COLO668 (cell line): ENCODE measurements at regions not wholly inside any gene's neighbourhood (a gene's known extent, or its start where the extent isn't known, plus 50 kb on each side); places are given as distances from the start of the nearest gene placed in this dataset.

Experiments
- DNase-seq: peaks from one replicate; lab custom pipeline; 2025; ENCODE audit not compliant: unreplicated experiment; lab: John Stamatoyannopoulos, UW

GRCh38 chr15:69806287-69806915, 291.3 kb downstream of the TLE3 start:
- no peak for DNase-seq

GRCh38 chr15:69807721-69808120, 290.0 kb downstream of the TLE3 start:
- no peak for DNase-seq

- no peak for DNase-seq
Observed at GRCh38 chr15:69808756-69809155, 289.0 kb downstream of the TLE3 start.

- no peak for DNase-seq
Observed at GRCh38 chr15:69809421-69809820, 288.3 kb downstream of the TLE3 start.

- DNase-seq: peak; percentile 67
Observed at GRCh38 chr15:69810431-69811354, 287.0 kb downstream of the TLE3 start.

- no peak for DNase-seq
Observed at GRCh38 chr15:69812861-69813261, 284.9 kb downstream of the TLE3 start.

GRCh38 chr15:69813881-69814280, 283.8 kb downstream of the TLE3 start:
- peak; percentile 81 for DNase-seq

GRCh38 chr15:69814932-69815331, 282.8 kb downstream of the TLE3 start:
- DNase-seq: no peak

GRCh38 chr15:69815793-69816192, 281.9 kb downstream of the TLE3 start:
- peak; percentile 23 for DNase-seq

GRCh38 chr15:69816522-69816921, 281.2 kb downstream of the TLE3 start:
- DNase-seq: no peak

- DNase-seq: no peak
Observed at GRCh38 chr15:69818529-69818928, 279.2 kb downstream of the TLE3 start.

- no peak for DNase-seq
Observed at GRCh38 chr15:69819371-69819770, 278.3 kb downstream of the TLE3 start.

GRCh38 chr15:69820819-69821218, 276.9 kb downstream of the TLE3 start:
- peak; percentile 30 for DNase-seq

- no peak for DNase-seq
Observed at GRCh38 chr15:69823223-69823907, 274.4 kb downstream of the TLE3 start.

- DNase-seq: no peak
Observed at GRCh38 chr15:69824075-69824876, 273.4 kb downstream of the TLE3 start.

GRCh38 chr15:69824877-69825406, 272.8 kb downstream of the TLE3 start:
- DNase-seq: no peak

GRCh38 chr15:69825941-69826818, 271.5 kb downstream of the TLE3 start:
- no peak for DNase-seq

GRCh38 chr15:69826819-69827175, 270.9 kb downstream of the TLE3 start:
- DNase-seq: no peak

- no peak for DNase-seq
Observed at GRCh38 chr15:69827751-69828150, 270.0 kb downstream of the TLE3 start.
